Keratinocyte (primary cell): ENCODE measurements at regions not wholly inside any gene's neighbourhood (a gene's known extent, or its start where the extent isn't known, plus 50 kb on each side); places are given as distances from the start of the nearest gene placed in this dataset.

Source experiments
- EZH2 ChIP-seq: IDR thresholded peaks from one replicate; pipeline ENCODE4 v1.6.1; 2012; ENCODE audit warnings: inconsistent platforms, mild to moderate bottlenecking, low read length, moderate library complexity
- TF ChIP-seq, protein P1 (sequence below), 3 experiments: IDR thresholded peaks in 1 of 3; conservative IDR thresholded peaks in 1 of 3; optimal IDR thresholded peaks in 1 of 3; 2 replicates in 2 of 3; 3 replicates in 1 of 3; pipeline versions ENCODE3 to v1.5.1; 2011; ENCODE audit warnings: low read length in 3 of 3, mild to moderate bottlenecking in 3 of 3, moderate library complexity in 2 of 3, control low read depth in 1 of 3, inconsistent platforms in 1 of 3; ENCODE audit not compliant: insufficient read depth in 2 of 3; ENCODE audit errors: extremely low read depth in 1 of 3

DNA sequence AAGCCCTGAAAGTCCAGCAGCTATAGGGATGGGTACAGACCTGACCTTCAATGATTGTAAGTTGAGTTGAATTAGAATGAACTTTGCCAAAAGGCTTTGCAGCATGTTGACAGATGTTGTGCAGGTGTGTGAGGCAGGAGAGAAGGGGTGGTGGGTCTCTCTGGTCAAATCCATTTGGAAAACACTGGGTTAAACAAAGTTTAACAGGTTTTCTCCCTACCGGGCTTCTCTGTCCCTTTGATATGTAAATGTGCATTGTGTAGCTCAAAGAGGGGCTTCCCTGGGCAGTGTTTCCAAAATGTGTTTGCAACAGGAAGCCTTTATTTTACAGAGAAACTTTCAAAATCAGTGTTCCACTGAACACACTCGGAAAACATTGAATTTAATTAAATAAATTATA, 72.1 kb upstream of the BRINP1 start:
- TF ChIP-seq, protein P1, sequence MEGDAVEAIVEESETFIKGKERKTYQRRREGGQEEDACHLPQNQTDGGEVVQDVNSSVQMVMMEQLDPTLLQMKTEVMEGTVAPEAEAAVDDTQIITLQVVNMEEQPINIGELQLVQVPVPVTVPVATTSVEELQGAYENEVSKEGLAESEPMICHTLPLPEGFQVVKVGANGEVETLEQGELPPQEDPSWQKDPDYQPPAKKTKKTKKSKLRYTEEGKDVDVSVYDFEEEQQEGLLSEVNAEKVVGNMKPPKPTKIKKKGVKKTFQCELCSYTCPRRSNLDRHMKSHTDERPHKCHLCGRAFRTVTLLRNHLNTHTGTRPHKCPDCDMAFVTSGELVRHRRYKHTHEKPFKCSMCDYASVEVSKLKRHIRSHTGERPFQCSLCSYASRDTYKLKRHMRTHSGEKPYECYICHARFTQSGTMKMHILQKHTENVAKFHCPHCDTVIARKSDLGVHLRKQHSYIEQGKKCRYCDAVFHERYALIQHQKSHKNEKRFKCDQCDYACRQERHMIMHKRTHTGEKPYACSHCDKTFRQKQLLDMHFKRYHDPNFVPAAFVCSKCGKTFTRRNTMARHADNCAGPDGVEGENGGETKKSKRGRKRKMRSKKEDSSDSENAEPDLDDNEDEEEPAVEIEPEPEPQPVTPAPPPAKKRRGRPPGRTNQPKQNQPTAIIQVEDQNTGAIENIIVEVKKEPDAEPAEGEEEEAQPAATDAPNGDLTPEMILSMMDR (optimal IDR thresholded peaks at IDR 0.05 in 1 of 3, IDR thresholded peaks at IDR 0.05 in 1 of 3, conservative IDR thresholded peaks at IDR 0.05 in 1 of 3; ENCODE audit: extremely low read depth in 1 of 3, insufficient read depth in 2 of 3, low read length in 3 of 3): no peak
- TF ChIP-seq EZH2: no peak
